Gastroesophageal sphincter (tissue), 4 donors: ENCODE measurements at regions not wholly inside any gene's neighbourhood (a gene's known extent, or its start where the extent isn't known, plus 50 kb on each side); places are given as distances from the start of the nearest gene placed in this dataset.

Experiments used
- ATAC-seq: fragments of 150-250 bp; one replicate; pipeline ENCODE4 v1.9.1; 2016; ENCODE audit warnings: mild to moderate bottlenecking, moderate library complexity
- H3K27ac ChIP-seq, 4 donors: fragments of 200-600 bp; sonication (generic) in 3 of 4; 1 replicate in 3 of 4; 2 replicates in 1 of 4; pipeline ENCODE4 v1.5.1; 2016 to 2019
- H3K27me3 ChIP-seq: fragments of 200-600 bp; sonication (generic); one replicate; pipeline ENCODE4 v1.5.1; 2019
- H3K36me3 ChIP-seq, 2 donors: fragments of 200-600 bp; sonication (generic); one replicate each; pipeline ENCODE4 v1.5.1; 2019; ENCODE audit warnings: control low read depth in 1 of 2
- H3K4me1 ChIP-seq, 3 donors: fragments of 200-600 bp; sonication (generic); 1 replicate in 2 of 3; 2 replicates in 1 of 3; pipeline ENCODE4 v1.5.1; 2016 to 2019; ENCODE audit warnings: control low read depth in 2 of 3
- H3K4me3 ChIP-seq, 2 donors: fragments of 200-600 bp; sonication (generic); one replicate each; pipeline ENCODE4 v1.5.1; 2019; ENCODE audit warnings: mild to moderate bottlenecking in 1 of 2, moderate library complexity in 1 of 2
- H3K9me3 ChIP-seq, 3 donors: fragments of 200-600 bp; sonication (generic); one replicate each; pipeline ENCODE4 v1.5.1; 2017 to 2019; ENCODE audit warnings: control low read depth in 2 of 3
- CTCF ChIP-seq, 4 experiments: fragments of 200-600 bp in 2 of 4; fragments of 450-650 bp in 2 of 4; sonication (generic) in 1 of 4; IDR thresholded peaks; one replicate each; pipeline ENCODE4 v1.5.1; 2017 to 2019; ENCODE audit warnings: antibody characterized with exemption in 4 of 4, mild to moderate bottlenecking in 2 of 4, moderate library complexity in 2 of 4
- EP300 ChIP-seq: sonication (generic); formaldehyde crosslinking; IDR thresholded peaks from one replicate; pipeline ENCODE4 v1.6.1; 2017; ENCODE audit warnings: antibody characterized with exemption, mild to moderate bottlenecking
- POLR2A ChIP-seq, 2 donors: fragments of 450-650 bp; IDR thresholded peaks; one replicate each; pipeline ENCODE4 v1.6.1; 2017; ENCODE audit warnings: antibody characterized with exemption in 2 of 2, mild to moderate bottlenecking in 2 of 2, moderate library complexity in 1 of 2
- POLR2AphosphoS5 ChIP-seq: sonication (generic); formaldehyde crosslinking; IDR thresholded peaks from one replicate; pipeline ENCODE4 v1.6.1; 2017; ENCODE audit warnings: antibody characterized with exemption
- WGBS, 2 donors: methylation state at CpG; one replicate each; pipeline ENCODE4 v1.1.5; 2018; ENCODE audit warnings: low coverage in 1 of 2; 5-methylcytosine and 5-hydroxymethylcytosine counted together

- no peaks in the 10 kb centered on the region for H3K36me3 ChIP-seq
- H3K27ac ChIP-seq = no peak overlapping the region
- no peak overlapping the region for H3K4me3 ChIP-seq
- H3K27me3 ChIP-seq = no peaks in the 10 kb centered on the region
- no peak for ATAC-seq
- TF ChIP-seq POLR2A (IDR thresholded peaks at IDR 0.05) (no peak), POLR2AphosphoS5 (no peak), CTCF (IDR thresholded peaks at IDR 0.05) (no peak), EP300 (no peak)
- no peaks in the 10 kb centered on the region for H3K9me3 ChIP-seq
- WGBS, 2 donors = 91 to 100% methylated on average over 12 of the region's 33 CpGs
- peaks cover 0 to 12% (median 0%) of the 10 kb centered on the region in 3 donors for H3K4me1 ChIP-seq
Measured at GRCh38 chr18:78720456-78721237, 259.0 kb upstream of the SALL3 start.

- Histone ChIP-seq H3K4me1 (peaks cover 0 to 12% (median 0%) of the 10 kb centered on the region in 3 donors), H3K4me3 (no peak overlapping the region), H3K27me3 (no peaks in the 10 kb centered on the region), H3K27ac (no peak overlapping the region), H3K36me3 (no peaks in the 10 kb centered on the region), H3K9me3 (no peaks in the 10 kb centered on the region)
- WGBS, 2 donors = 36 to 40% methylated on average over 13 to 14 of the region's 22 CpGs
- no peak for ATAC-seq
- TF ChIP-seq CTCF (IDR thresholded peaks at IDR 0.05) = no peak
- no peak for TF ChIP-seq POLR2AphosphoS5
- no peak for TF ChIP-seq POLR2A (IDR thresholded peaks at IDR 0.05)
- no peak for TF ChIP-seq EP300
Measured at GRCh38 chr18:78721238-78721875, 258.3 kb upstream of the SALL3 start.

GRCh38 chr18:78721981-78722380 lies 257.6 kb upstream of the SALL3 start:
- ATAC-seq = no peak
- Histone ChIP-seq H3K36me3 (no peaks in the 10 kb centered on the region), H3K27ac (no peak overlapping the region), H3K4me3 (no peak overlapping the region), H3K27me3 (no peaks in the 10 kb centered on the region), H3K9me3 (no peaks in the 10 kb centered on the region), H3K4me1 (peaks cover 0 to 12% (median 0%) of the 10 kb centered on the region in 3 donors)
- TF ChIP-seq POLR2AphosphoS5 (no peak), CTCF (IDR thresholded peaks at IDR 0.05) (no peak), POLR2A (IDR thresholded peaks at IDR 0.05) (no peak), EP300 (no peak)
- WGBS, 2 donors = 61 to 63% methylated on average over 9 of the region's 9 CpGs

GRCh38 chr18:78722386-78722785 lies 257.2 kb upstream of the SALL3 start:
- ATAC-seq = no peak
- Histone ChIP-seq H3K36me3 (no peaks in the 10 kb centered on the region), H3K27ac (no peak overlapping the region), H3K9me3 (no peaks in the 10 kb centered on the region), H3K27me3 (no peaks in the 10 kb centered on the region), H3K4me1 (peaks cover 0 to 12% (median 0%) of the 10 kb centered on the region in 3 donors), H3K4me3 (no peak overlapping the region)
- TF ChIP-seq CTCF (IDR thresholded peaks at IDR 0.05) (no peak), POLR2AphosphoS5 (no peak), POLR2A (IDR thresholded peaks at IDR 0.05) (no peak), EP300 (no peak)
- 77 to 86% methylated on average over 8 to 10 of the region's 10 CpGs for WGBS, 2 donors
